KMS-11 (cell line): ENCODE measurements at regions not wholly inside any gene's neighbourhood (a gene's known extent, or its start where the extent isn't known, plus 50 kb on each side); places are given as distances from the start of the nearest gene placed in this dataset.

Experiments
- H2AFZ ChIP-seq: fragments of 200-600 bp; sonication (generic); 2 replicates; pipeline ENCODE4 v1.6.1; 2016; ENCODE audit warnings: antibody characterized with exemption, mixed run types, low read depth
- H3K27ac ChIP-seq: fragments of 200-600 bp; sonication (generic); 2 replicates; pipeline ENCODE4 v1.6.1; 2016; ENCODE audit warnings: mild to moderate bottlenecking, mixed run types
- H3K27me3 ChIP-seq: fragments of 200-600 bp; sonication (generic); 2 replicates; pipeline ENCODE4 v1.6.1; 2017; ENCODE audit warnings: mild to moderate bottlenecking, low read depth, mixed run types, moderate library complexity; ENCODE audit not compliant: insufficient read depth
- H3K36me3 ChIP-seq: fragments of 200-600 bp; sonication (generic); 2 replicates; pipeline ENCODE4 v1.6.1; 2017; ENCODE audit warnings: mild to moderate bottlenecking, mixed run types; ENCODE audit not compliant: insufficient read depth
- H3K4me1 ChIP-seq: fragments of 200-600 bp; sonication (generic); 2 replicates; pipeline ENCODE4 v1.6.1; 2016; ENCODE audit warnings: mild to moderate bottlenecking, low read depth, mixed run types; ENCODE audit not compliant: poor library complexity, severe bottlenecking
- H3K4me2 ChIP-seq: fragments of 200-600 bp; sonication (generic); 2 replicates; pipeline ENCODE4 v1.7.0; 2016; ENCODE audit warnings: mild to moderate bottlenecking, mixed run types
- H3K4me3 ChIP-seq: fragments of 200-600 bp; sonication (generic); IDR thresholded peaks from 2 replicates; pipeline ENCODE4 v1.6.1; 2017; ENCODE audit warnings: low read depth, low read length, mixed read lengths; ENCODE audit not compliant: insufficient read depth
- H3K79me2 ChIP-seq: fragments of 200-600 bp; sonication (generic); 2 replicates; pipeline ENCODE4 v1.6.1; 2016; ENCODE audit warnings: low read depth, mixed run types; ENCODE audit not compliant: insufficient read depth
- H3K9ac ChIP-seq: fragments of 200-600 bp; sonication (generic); 2 replicates; pipeline ENCODE4 v1.6.1; 2016; ENCODE audit warnings: mild to moderate bottlenecking, mixed run types
- H4K20me1 ChIP-seq: fragments of 200-600 bp; sonication (generic); 2 replicates; pipeline ENCODE4 v1.6.1; 2016; ENCODE audit warnings: mild to moderate bottlenecking, mixed run types; ENCODE audit not compliant: insufficient read depth
- TF ChIP-seq, protein P1 (sequence below): fragments of 200-600 bp; sonication (generic); conservative IDR thresholded peaks from 2 replicates; pipeline ENCODE4 v1.6.1; 2017; ENCODE audit warnings: low read depth, mild to moderate bottlenecking, antibody characterized with exemption, low read length, moderate library complexity, mixed read lengths

GRCh38 chr16:51407199-51407598, 256.1 kb upstream of the SALL1 start:
- Histone ChIP-seq H3K9ac (no peak overlapping the region), H3K27me3 (no peaks in the 10 kb centered on the region), H3K4me1 (no peaks in the 10 kb centered on the region), H3K36me3 (no peaks in the 10 kb centered on the region), H4K20me1 (no peaks in the 10 kb centered on the region), H2AFZ (no peak overlapping the region), H3K27ac (no peak overlapping the region), H3K79me2 (no peaks in the 10 kb centered on the region), H3K4me2 (no peak overlapping the region), H3K4me3 (no peak overlapping the region)
- TF ChIP-seq, protein P1, sequence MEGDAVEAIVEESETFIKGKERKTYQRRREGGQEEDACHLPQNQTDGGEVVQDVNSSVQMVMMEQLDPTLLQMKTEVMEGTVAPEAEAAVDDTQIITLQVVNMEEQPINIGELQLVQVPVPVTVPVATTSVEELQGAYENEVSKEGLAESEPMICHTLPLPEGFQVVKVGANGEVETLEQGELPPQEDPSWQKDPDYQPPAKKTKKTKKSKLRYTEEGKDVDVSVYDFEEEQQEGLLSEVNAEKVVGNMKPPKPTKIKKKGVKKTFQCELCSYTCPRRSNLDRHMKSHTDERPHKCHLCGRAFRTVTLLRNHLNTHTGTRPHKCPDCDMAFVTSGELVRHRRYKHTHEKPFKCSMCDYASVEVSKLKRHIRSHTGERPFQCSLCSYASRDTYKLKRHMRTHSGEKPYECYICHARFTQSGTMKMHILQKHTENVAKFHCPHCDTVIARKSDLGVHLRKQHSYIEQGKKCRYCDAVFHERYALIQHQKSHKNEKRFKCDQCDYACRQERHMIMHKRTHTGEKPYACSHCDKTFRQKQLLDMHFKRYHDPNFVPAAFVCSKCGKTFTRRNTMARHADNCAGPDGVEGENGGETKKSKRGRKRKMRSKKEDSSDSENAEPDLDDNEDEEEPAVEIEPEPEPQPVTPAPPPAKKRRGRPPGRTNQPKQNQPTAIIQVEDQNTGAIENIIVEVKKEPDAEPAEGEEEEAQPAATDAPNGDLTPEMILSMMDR: no peak

DNA sequence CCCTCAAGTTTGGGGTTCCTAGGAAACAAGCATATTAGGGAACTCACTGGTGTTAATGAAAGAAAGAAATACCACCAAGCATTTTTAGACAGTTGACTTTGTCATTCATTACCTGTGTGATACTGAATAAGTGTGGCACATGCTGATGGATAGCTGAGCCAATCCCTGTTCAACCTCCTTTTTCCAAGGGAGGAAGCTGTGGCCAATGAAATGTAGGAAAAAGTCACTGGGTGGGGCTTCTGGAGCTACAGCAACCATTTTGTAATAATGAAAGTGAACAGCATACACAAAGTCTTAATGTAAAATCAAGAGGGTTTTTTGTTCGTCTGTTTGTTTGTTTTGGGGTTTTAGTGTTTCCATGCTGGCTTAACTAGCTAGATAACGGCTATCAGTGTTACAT, 254.3 kb upstream of the SALL1 start:
- H3K27ac ChIP-seq: no peak overlapping the region
- no peaks in the 10 kb centered on the region for H3K79me2 ChIP-seq
- no peak overlapping the region for H3K4me2 ChIP-seq
- no peaks in the 10 kb centered on the region for H3K27me3 ChIP-seq
- H3K9ac ChIP-seq: no peak overlapping the region
- H3K4me3 ChIP-seq: no peak overlapping the region
- no peaks in the 10 kb centered on the region for H3K4me1 ChIP-seq
- H2AFZ ChIP-seq: no peak overlapping the region
- TF ChIP-seq, protein P1: no peak
- no peaks in the 10 kb centered on the region for H3K36me3 ChIP-seq
- H4K20me1 ChIP-seq: no peaks in the 10 kb centered on the region

- TF ChIP-seq, protein P1: no peak
- Histone ChIP-seq H3K27ac (no peak overlapping the region), H3K4me3 (no peak overlapping the region), H3K27me3 (no peaks in the 10 kb centered on the region), H3K79me2 (no peaks in the 10 kb centered on the region), H3K9ac (no peak overlapping the region), H3K36me3 (no peaks in the 10 kb centered on the region), H3K4me1 (no peaks in the 10 kb centered on the region), H3K4me2 (no peak overlapping the region), H2AFZ (no peak overlapping the region), H4K20me1 (no peaks in the 10 kb centered on the region)
Observed at GRCh38 chr16:51404386-51404785, 253.3 kb upstream of the SALL1 start.

DNA sequence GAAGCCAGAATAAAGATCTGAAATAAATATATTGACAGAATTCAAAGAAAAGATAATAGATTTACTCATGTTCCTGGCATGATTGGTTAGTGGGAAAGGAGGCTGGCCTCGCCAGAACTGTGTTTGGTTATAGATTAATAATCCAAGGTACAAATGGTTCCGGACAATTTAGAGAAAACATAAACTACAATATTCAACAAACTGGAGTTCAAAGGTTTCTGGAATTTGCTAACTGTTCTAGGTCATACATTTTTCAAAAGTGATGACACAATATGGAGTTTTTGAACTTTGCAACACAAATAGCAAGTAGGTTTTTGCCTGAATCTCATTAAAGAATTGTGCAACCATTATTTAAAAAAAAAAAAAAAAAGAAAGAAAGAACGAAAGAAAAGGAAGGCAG, 251.7 kb upstream of the SALL1 start:
- H3K4me3 ChIP-seq: no peak overlapping the region
- no peaks in the 10 kb centered on the region for H3K79me2 ChIP-seq
- H4K20me1 ChIP-seq: no peaks in the 10 kb centered on the region
- TF ChIP-seq, protein P1: no peak
- H3K4me2 ChIP-seq: no peak overlapping the region
- H3K27ac ChIP-seq: no peak overlapping the region
- H3K36me3 ChIP-seq: no peaks in the 10 kb centered on the region
- no peaks in the 10 kb centered on the region for H3K4me1 ChIP-seq
- no peaks in the 10 kb centered on the region for H3K27me3 ChIP-seq
- no peak overlapping the region for H3K9ac ChIP-seq
- H2AFZ ChIP-seq: no peak overlapping the region
